ENCODE measurements at regions not wholly inside any gene's neighbourhood (a gene's known extent, or its start where the extent isn't known, plus 50 kb on each side); places are given as distances from the start of the nearest gene placed in this dataset.

DNA sequence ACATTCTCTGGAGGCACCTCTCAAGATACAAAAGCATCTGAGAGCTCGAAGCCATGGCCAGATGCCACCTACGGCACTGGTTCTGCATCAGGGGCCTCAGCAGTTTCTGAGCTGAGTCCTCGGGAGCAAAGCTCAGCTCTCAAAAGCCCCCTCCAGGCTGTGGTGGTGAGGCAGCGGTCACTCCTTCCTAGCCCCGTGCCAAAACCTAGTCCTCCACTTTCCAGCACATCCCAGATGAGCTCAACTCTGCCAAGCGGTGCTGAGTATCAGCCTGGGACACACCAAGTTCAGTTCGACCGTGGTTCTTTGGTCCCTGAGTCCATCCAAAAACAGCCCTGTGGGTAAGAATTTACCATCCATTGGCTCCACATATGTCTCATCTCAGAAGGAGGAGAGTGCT is 79.3 kb upstream of the STT3B start:
- Histone ChIP-seq H4K12ac (ENCODE audit: low read depth, low read length) (no peak overlapping the region), H4K91ac (ENCODE audit: low read depth, low read length) (no peak overlapping the region), H3K27ac (ENCODE audit: low read depth, low read length) (no peak overlapping the region), H3K4ac (ENCODE audit: low read depth, low read length) (no peak overlapping the region), H3K27me3 (ENCODE audit: insufficient read depth, low read length) (no peaks in the 10 kb centered on the region), H3K14ac (ENCODE audit: low read length) (no peak overlapping the region), H3K23ac (ENCODE audit: low read length) (no peak overlapping the region), H2BK12ac (ENCODE audit: low read length) (no peak overlapping the region), H3K4me1 (ENCODE audit: control insufficient read depth in 1 of 2, insufficient read depth in 2 of 2, low read length in 2 of 2) (no peaks in the 10 kb centered on the region), H3K79me2 (ENCODE audit: control insufficient read depth, insufficient read depth, low read length, poor library complexity) (no peaks in the 10 kb centered on the region), H2BK120ac (ENCODE audit: insufficient read depth, low read length, poor library complexity) (no peak overlapping the region), H3K4me2 (ENCODE audit: low read length) (no peak overlapping the region), H2BK5ac (ENCODE audit: low read depth, low read length, poor library complexity) (no peak overlapping the region), H3K9ac (ENCODE audit: low read length) (no peak overlapping the region), H3K18ac (ENCODE audit: low read length) (no peak overlapping the region), H3K36me3 (ENCODE audit: control insufficient read depth in 1 of 2, insufficient read depth in 2 of 2, low read length in 2 of 2) (no peaks in the 10 kb centered on the region), H2AK5ac (ENCODE audit: low read length) (no peak overlapping the region), H3K9me3 (ENCODE audit: insufficient read depth, low read depth, low read length) (peaks cover 3% of the 10 kb centered on the region), H2AFZ (ENCODE audit: insufficient read depth, low read length, poor library complexity) (no peak overlapping the region), H3K79me1 (ENCODE audit: low read length) (no peaks in the 10 kb centered on the region), H4K8ac (ENCODE audit: low read depth, low read length) (no peak overlapping the region), H3K4me3 (ENCODE audit: low read depth, low read length) (no peak overlapping the region)
- DNase-seq, result no peak
- WGBS (ENCODE audit: extremely low coverage, insufficient coverage, insufficient read length), result no CpG with 5 or more reads among the region's 8 CpGs

DNA sequence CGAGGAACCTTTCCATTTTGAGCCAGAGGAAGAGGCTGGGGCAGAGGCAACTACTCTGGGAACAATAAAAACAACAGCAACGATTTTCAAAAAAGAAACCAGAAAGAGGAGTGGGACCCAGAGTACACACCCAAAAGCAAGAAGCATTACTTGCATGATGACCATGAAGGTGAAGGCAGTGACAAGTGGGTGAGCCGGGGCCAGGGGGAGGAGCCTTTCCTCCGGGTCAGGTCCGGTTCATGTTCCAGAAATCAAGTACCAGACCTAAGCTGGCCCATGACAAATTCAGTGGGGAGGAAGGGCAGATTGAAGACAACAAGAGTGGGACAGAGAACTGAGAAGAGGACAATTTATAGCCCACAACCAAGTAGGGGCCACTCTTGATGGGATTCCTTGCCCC is 77.2 kb upstream of the STT3B start:
- Histone ChIP-seq H2AK5ac (ENCODE audit: low read length) (no peak overlapping the region), H3K9me3 (ENCODE audit: insufficient read depth, low read depth, low read length) (peaks cover 5% of the 10 kb centered on the region), H4K8ac (ENCODE audit: low read depth, low read length) (no peak overlapping the region), H3K14ac (ENCODE audit: low read length) (no peak overlapping the region), H3K4ac (ENCODE audit: low read depth, low read length) (no peak overlapping the region), H3K4me1 (ENCODE audit: control insufficient read depth in 1 of 2, insufficient read depth in 2 of 2, low read length in 2 of 2) (no peaks in the 10 kb centered on the region), H3K23ac (ENCODE audit: low read length) (no peak overlapping the region), H4K12ac (ENCODE audit: low read depth, low read length) (no peak overlapping the region), H3K79me2 (ENCODE audit: control insufficient read depth, insufficient read depth, low read length, poor library complexity) (no peaks in the 10 kb centered on the region), H3K36me3 (ENCODE audit: control insufficient read depth in 1 of 2, insufficient read depth in 2 of 2, low read length in 2 of 2) (no peaks in the 10 kb centered on the region), H2AFZ (ENCODE audit: insufficient read depth, low read length, poor library complexity) (no peak overlapping the region), H3K27me3 (ENCODE audit: insufficient read depth, low read length) (no peaks in the 10 kb centered on the region), H2BK12ac (ENCODE audit: low read length) (no peak overlapping the region), H2BK5ac (ENCODE audit: low read depth, low read length, poor library complexity) (no peak overlapping the region), H4K91ac (ENCODE audit: low read depth, low read length) (no peak overlapping the region), H3K27ac (ENCODE audit: low read depth, low read length) (no peak overlapping the region), H2BK120ac (ENCODE audit: insufficient read depth, low read length, poor library complexity) (no peak overlapping the region), H3K9ac (ENCODE audit: low read length) (no peak overlapping the region), H3K4me3 (ENCODE audit: low read depth, low read length) (no peak overlapping the region), H3K79me1 (ENCODE audit: low read length) (no peaks in the 10 kb centered on the region), H3K18ac (ENCODE audit: low read length) (no peak overlapping the region), H3K4me2 (ENCODE audit: low read length) (no peak overlapping the region)
- DNase-seq, result no peak
- no CpG with 5 or more reads among the region's 5 CpGs for WGBS (ENCODE audit: extremely low coverage, insufficient coverage, insufficient read length)

DNA sequence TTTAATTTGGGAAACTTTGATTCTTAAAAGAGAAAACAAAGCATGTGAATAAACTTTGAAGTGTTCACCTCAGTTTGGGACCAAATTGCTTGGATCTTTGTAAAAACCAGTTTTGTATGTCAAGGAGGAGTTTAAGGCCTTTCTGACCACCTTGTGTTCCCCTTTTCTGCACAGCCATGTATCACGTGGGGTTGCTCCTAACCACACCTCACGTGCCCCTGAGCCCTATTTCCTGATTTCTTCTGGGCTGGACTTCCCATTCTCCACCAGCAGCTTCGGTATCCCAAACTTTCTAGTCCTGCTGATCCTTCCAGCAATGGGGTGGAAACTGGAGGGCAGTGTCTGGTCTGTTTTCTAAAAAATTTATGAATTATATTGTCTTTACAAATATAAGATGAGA is 76.4 kb upstream of the STT3B start:
- Histone ChIP-seq H3K4ac (ENCODE audit: low read depth, low read length) (no peak overlapping the region), H2BK12ac (ENCODE audit: low read length) (no peak overlapping the region), H3K27me3 (ENCODE audit: insufficient read depth, low read length) (no peaks in the 10 kb centered on the region), H2AK5ac (ENCODE audit: low read length) (no peak overlapping the region), H3K9me3 (ENCODE audit: insufficient read depth, low read depth, low read length) (peaks cover 5% of the 10 kb centered on the region), H3K79me2 (ENCODE audit: control insufficient read depth, insufficient read depth, low read length, poor library complexity) (no peaks in the 10 kb centered on the region), H4K8ac (ENCODE audit: low read depth, low read length) (no peak overlapping the region), H3K23ac (ENCODE audit: low read length) (no peak overlapping the region), H3K4me1 (ENCODE audit: control insufficient read depth in 1 of 2, insufficient read depth in 2 of 2, low read length in 2 of 2) (no peaks in the 10 kb centered on the region), H3K4me2 (ENCODE audit: low read length) (no peak overlapping the region), H4K91ac (ENCODE audit: low read depth, low read length) (no peak overlapping the region), H3K4me3 (ENCODE audit: low read depth, low read length) (no peak overlapping the region), H3K14ac (ENCODE audit: low read length) (no peak overlapping the region), H2AFZ (ENCODE audit: insufficient read depth, low read length, poor library complexity) (no peak overlapping the region), H2BK120ac (ENCODE audit: insufficient read depth, low read length, poor library complexity) (no peak overlapping the region), H3K27ac (ENCODE audit: low read depth, low read length) (no peak overlapping the region), H3K79me1 (ENCODE audit: low read length) (no peaks in the 10 kb centered on the region), H3K36me3 (ENCODE audit: control insufficient read depth in 1 of 2, insufficient read depth in 2 of 2, low read length in 2 of 2) (no peaks in the 10 kb centered on the region), H2BK5ac (ENCODE audit: low read depth, low read length, poor library complexity) (no peak overlapping the region), H4K12ac (ENCODE audit: low read depth, low read length) (no peak overlapping the region), H3K9ac (ENCODE audit: low read length) (no peak overlapping the region), H3K18ac (ENCODE audit: low read length) (no peak overlapping the region)
- no peak for DNase-seq
- no CpG with 5 or more reads among the region's 3 CpGs for WGBS (ENCODE audit: extremely low coverage, insufficient coverage, insufficient read length)

DNA sequence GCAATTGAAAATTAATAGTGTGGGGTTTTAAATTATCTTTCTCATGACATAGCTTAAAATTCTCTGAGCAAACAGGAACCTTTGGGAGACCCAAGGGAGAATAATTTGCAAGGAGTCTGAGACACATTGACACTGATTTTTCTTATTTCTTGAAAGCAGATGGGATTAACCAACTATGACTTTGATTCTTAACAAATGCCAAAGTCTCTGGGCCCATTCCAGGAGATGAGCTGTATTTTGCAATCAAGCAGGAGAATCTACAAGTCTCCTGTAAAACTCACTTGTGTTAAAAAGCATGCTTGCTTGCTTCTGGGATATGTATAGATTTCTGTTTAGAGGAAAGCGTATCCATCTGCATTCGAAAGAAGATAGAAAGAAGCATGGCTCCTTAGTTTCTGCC is 71.3 kb upstream of the STT3B start:
- Histone ChIP-seq H3K79me2 (ENCODE audit: control insufficient read depth, insufficient read depth, low read length, poor library complexity) (no peaks in the 10 kb centered on the region), H3K9ac (ENCODE audit: low read length) (no peak overlapping the region), H3K4me2 (ENCODE audit: low read length) (no peak overlapping the region), H3K18ac (ENCODE audit: low read length) (no peak overlapping the region), H3K4me1 (ENCODE audit: control insufficient read depth in 1 of 2, insufficient read depth in 2 of 2, low read length in 2 of 2) (no peaks in the 10 kb centered on the region), H3K4ac (ENCODE audit: low read depth, low read length) (no peak overlapping the region), H3K79me1 (ENCODE audit: low read length) (no peaks in the 10 kb centered on the region), H2BK120ac (ENCODE audit: insufficient read depth, low read length, poor library complexity) (no peak overlapping the region), H3K23ac (ENCODE audit: low read length) (no peak overlapping the region), H2AFZ (ENCODE audit: insufficient read depth, low read length, poor library complexity) (no peak overlapping the region), H3K9me3 (ENCODE audit: insufficient read depth, low read depth, low read length) (peaks cover 2% of the 10 kb centered on the region), H2AK5ac (ENCODE audit: low read length) (no peak overlapping the region), H3K4me3 (ENCODE audit: low read depth, low read length) (no peak overlapping the region), H2BK12ac (ENCODE audit: low read length) (no peak overlapping the region), H2BK5ac (ENCODE audit: low read depth, low read length, poor library complexity) (no peak overlapping the region), H4K12ac (ENCODE audit: low read depth, low read length) (no peak overlapping the region), H3K27ac (ENCODE audit: low read depth, low read length) (no peak overlapping the region), H3K14ac (ENCODE audit: low read length) (no peak overlapping the region), H4K91ac (ENCODE audit: low read depth, low read length) (no peak overlapping the region), H4K8ac (ENCODE audit: low read depth, low read length) (no peak overlapping the region), H3K36me3 (ENCODE audit: control insufficient read depth in 1 of 2, insufficient read depth in 2 of 2, low read length in 2 of 2) (no peaks in the 10 kb centered on the region), H3K27me3 (ENCODE audit: insufficient read depth, low read length) (no peaks in the 10 kb centered on the region)
- DNase-seq, result no peak
- WGBS (ENCODE audit: extremely low coverage, insufficient coverage, insufficient read length), result no CpG with 5 or more reads among the region's 2 CpGs

Data from trophoblast cell (in vitro differentiated cells and primary cell).